Panc1 (cell line): ENCODE measurements at regions not wholly inside any gene's neighbourhood (a gene's known extent, or its start where the extent isn't known, plus 50 kb on each side); places are given as distances from the start of the nearest gene placed in this dataset.

Source experiments
- ATAC-seq: fragments of 200-7000 bp; cut with Tn5 transposase; 2 replicates; pipeline ENCODE4 v1.9.1; 2020; ENCODE audit warnings: mild to moderate bottlenecking, moderate library complexity
- BruUV-seq: library from RNA; stranded (reverse); fragments of 400-500 nt; replicated peaks from 2 replicates; lab custom pipeline; 2021; lab: Mats Ljungman, UMichigan
- CTCF ChIA-PET: fragments of 300-600 bp; sonication (Branson Sonifier 250); formaldehyde crosslinking; loops from one replicate; lab custom pipeline; 2022; ENCODE audit warnings: antibody characterized with exemption; lab: Charles Lee
- POLR2A ChIA-PET: fragments of 300-600 bp; sonication (Branson Sonifier 250); formaldehyde crosslinking; loops from one replicate; lab custom pipeline; 2022; ENCODE audit warnings: antibody characterized with exemption; lab: Charles Lee
- DNase-seq: peaks from one replicate; pipeline ENCODE4 v3.0.0-alpha.2; 2010; ENCODE audit warnings: low read depth, low spot score
- H3K27ac ChIP-seq: 2 replicates; pipeline ENCODE4 v1.5.1; 2011; ENCODE audit warnings: mild to moderate bottlenecking, low read length, inconsistent platforms
- H3K27me3 ChIP-seq: fragments of 200-500 bp; sonication (Bioruptor generic); 2 replicates; pipeline ENCODE4 v1.6.0; 2014; ENCODE audit warnings: low read length, inconsistent platforms; ENCODE audit not compliant: control insufficient read depth, insufficient read depth
- H3K36me3 ChIP-seq: fragments of 200-500 bp; sonication (Bioruptor generic); 2 replicates; pipeline ENCODE4 v1.5.1; 2014; ENCODE audit warnings: inconsistent platforms, mild to moderate bottlenecking, low read length, moderate library complexity; ENCODE audit not compliant: control insufficient read depth, insufficient read depth
- H3K4me1 ChIP-seq: 2 replicates; pipeline ENCODE4 v1.5.1; 2011; ENCODE audit warnings: inconsistent platforms, mild to moderate bottlenecking, low read length, moderate library complexity; ENCODE audit not compliant: control insufficient read depth, insufficient read depth
- H3K4me3 ChIP-seq, 2 experiments: 2 replicates each; pipeline ENCODE4 v1.5.1; 2011 to 2012; ENCODE audit warnings: low read depth in 2 of 2, low read length in 2 of 2, mild to moderate bottlenecking in 2 of 2, inconsistent platforms in 1 of 2, moderate library complexity in 1 of 2
- H3K9me3 ChIP-seq: fragments of 200-500 bp; sonication (Bioruptor generic); 2 replicates; pipeline ENCODE4 v1.5.1; 2014; ENCODE audit warnings: low read depth, mild to moderate bottlenecking, inconsistent platforms, low read length, moderate library complexity; ENCODE audit not compliant: control insufficient read depth, insufficient read depth
- POLR2AphosphoS5 ChIP-seq: IDR thresholded peaks from 2 replicates; pipeline ENCODE4 v1.6.1; 2012; ENCODE audit warnings: mild to moderate bottlenecking, low read depth, low read length, moderate library complexity
- SIN3A ChIP-seq: IDR thresholded peaks from 2 replicates; pipeline ENCODE4 v1.6.1; 2012; ENCODE audit warnings: low read depth, mild to moderate bottlenecking, low read length, moderate library complexity, borderline replicate concordance; ENCODE audit not compliant: insufficient read depth
- TCF7L2 ChIP-seq: IDR thresholded peaks from 2 replicates; pipeline ENCODE4 v1.6.1; 2011; ENCODE audit warnings: mild to moderate bottlenecking, low read depth, low read length, inconsistent platforms
- in situ Hi-C: cut with HindIII; loops from 2 replicates; pipeline ENCODE4 v1.10.0; 2016; ENCODE audit warnings: low sequenced_read_pairs, low pct_unique_long_range_greater_than_20kb
- intact Hi-C: fragments of 100-400 bp; cut with micrococcal nuclease; formaldehyde crosslinking; loops from one replicate; pipeline ENCODE4 v1.10.0; 2022; ENCODE audit not compliant: unreplicated experiment
- TF ChIP-seq, protein P1 (sequence below): fragments of 450-650 bp; IDR thresholded peaks from 2 replicates; pipeline ENCODE4 v1.5.1; 2017; ENCODE audit warnings: mild to moderate bottlenecking
- TF ChIP-seq, protein P2 (sequence below), 2 experiments: IDR thresholded peaks; 2 replicates each; pipeline ENCODE4 v1.6.1; 2011 to 2012; ENCODE audit warnings: low read depth in 2 of 2, control low read depth in 1 of 2, low read length in 1 of 2, mild to moderate bottlenecking in 1 of 2, moderate library complexity in 1 of 2; ENCODE audit not compliant: insufficient read depth in 1 of 2

DNA sequence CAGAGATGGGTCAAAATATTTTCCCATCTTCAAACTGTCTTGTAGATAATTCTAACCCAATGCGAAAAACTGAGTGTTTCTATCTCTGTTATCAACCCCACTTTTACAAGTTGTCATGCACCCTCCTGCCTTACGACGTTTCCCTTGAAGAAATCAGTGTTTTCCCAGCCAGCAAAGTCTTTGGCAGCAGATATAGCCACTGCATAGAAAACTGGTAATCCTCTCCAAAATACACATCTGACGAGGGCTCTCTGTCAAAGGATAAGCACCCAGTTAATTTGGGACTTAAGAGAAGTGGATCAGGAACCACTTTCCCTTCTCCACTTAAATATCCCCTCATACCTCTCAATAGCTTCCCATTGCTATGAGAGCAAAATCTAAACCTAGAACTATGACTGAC lies 351.9 kb upstream of the MIR17HG start:
- H3K27me3 ChIP-seq = no peaks in the 10 kb centered on the region
- no peak overlapping the region for H3K27ac ChIP-seq
- in situ Hi-C loops = no loop called here
- DNase-seq (no peak), ATAC-seq (no peak)
- intact Hi-C loops = no loop called here
- BruUV-seq = no TSS peak
- no peak overlapping the region for H3K4me3 ChIP-seq
- H3K9me3 ChIP-seq = no peaks in the 10 kb centered on the region
- TF ChIP-seq POLR2AphosphoS5 = no peak
- no peak for TF ChIP-seq SIN3A
- TF ChIP-seq TCF7L2 = no peak
- TF ChIP-seq, protein P1, sequence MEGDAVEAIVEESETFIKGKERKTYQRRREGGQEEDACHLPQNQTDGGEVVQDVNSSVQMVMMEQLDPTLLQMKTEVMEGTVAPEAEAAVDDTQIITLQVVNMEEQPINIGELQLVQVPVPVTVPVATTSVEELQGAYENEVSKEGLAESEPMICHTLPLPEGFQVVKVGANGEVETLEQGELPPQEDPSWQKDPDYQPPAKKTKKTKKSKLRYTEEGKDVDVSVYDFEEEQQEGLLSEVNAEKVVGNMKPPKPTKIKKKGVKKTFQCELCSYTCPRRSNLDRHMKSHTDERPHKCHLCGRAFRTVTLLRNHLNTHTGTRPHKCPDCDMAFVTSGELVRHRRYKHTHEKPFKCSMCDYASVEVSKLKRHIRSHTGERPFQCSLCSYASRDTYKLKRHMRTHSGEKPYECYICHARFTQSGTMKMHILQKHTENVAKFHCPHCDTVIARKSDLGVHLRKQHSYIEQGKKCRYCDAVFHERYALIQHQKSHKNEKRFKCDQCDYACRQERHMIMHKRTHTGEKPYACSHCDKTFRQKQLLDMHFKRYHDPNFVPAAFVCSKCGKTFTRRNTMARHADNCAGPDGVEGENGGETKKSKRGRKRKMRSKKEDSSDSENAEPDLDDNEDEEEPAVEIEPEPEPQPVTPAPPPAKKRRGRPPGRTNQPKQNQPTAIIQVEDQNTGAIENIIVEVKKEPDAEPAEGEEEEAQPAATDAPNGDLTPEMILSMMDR = no peak
- TF ChIP-seq, protein P2, sequence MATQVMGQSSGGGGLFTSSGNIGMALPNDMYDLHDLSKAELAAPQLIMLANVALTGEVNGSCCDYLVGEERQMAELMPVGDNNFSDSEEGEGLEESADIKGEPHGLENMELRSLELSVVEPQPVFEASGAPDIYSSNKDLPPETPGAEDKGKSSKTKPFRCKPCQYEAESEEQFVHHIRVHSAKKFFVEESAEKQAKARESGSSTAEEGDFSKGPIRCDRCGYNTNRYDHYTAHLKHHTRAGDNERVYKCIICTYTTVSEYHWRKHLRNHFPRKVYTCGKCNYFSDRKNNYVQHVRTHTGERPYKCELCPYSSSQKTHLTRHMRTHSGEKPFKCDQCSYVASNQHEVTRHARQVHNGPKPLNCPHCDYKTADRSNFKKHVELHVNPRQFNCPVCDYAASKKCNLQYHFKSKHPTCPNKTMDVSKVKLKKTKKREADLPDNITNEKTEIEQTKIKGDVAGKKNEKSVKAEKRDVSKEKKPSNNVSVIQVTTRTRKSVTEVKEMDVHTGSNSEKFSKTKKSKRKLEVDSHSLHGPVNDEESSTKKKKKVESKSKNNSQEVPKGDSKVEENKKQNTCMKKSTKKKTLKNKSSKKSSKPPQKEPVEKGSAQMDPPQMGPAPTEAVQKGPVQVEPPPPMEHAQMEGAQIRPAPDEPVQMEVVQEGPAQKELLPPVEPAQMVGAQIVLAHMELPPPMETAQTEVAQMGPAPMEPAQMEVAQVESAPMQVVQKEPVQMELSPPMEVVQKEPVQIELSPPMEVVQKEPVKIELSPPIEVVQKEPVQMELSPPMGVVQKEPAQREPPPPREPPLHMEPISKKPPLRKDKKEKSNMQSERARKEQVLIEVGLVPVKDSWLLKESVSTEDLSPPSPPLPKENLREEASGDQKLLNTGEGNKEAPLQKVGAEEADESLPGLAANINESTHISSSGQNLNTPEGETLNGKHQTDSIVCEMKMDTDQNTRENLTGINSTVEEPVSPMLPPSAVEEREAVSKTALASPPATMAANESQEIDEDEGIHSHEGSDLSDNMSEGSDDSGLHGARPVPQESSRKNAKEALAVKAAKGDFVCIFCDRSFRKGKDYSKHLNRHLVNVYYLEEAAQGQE (IDR thresholded peaks at IDR 0.05; ENCODE audit: insufficient read depth in 1 of 2, low read depth in 2 of 2, low read length in 1 of 2) = no peak
- no peaks in the 10 kb centered on the region for H3K36me3 ChIP-seq
- ChIA-PET CTCF (no interaction called here), POLR2A (no interaction called here)
- H3K4me1 ChIP-seq = no peaks in the 10 kb centered on the region

DNA sequence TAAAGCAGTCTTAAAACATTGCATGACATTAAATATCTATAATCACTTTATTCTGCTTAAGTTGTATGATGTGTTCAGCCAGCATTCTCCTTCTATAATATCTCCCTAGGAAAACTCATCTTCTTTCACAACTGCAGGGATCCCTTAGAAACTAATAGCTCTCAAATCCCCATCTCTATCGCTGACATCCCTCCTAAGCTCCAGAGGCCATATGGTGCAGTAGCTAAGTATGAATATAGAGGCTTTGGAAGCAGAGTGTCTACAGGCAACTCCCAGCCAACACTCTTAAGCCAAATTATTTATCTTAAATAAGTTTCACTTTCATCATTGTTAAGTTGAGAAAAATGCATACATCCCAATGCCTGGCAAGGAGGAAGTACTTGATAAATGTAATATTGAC lies 349.5 kb upstream of the MIR17HG start:
- no peaks in the 10 kb centered on the region for H3K36me3 ChIP-seq
- DNase-seq = no peak
- in situ Hi-C loops (no loop called here), intact Hi-C loops (no loop called here)
- ATAC-seq = no peak
- H3K4me1 ChIP-seq = no peaks in the 10 kb centered on the region
- no TSS peak for BruUV-seq
- H3K9me3 ChIP-seq = no peaks in the 10 kb centered on the region
- no peak overlapping the region for H3K4me3 ChIP-seq
- no peaks in the 10 kb centered on the region for H3K27me3 ChIP-seq
- ChIA-PET POLR2A (no interaction called here), CTCF (no interaction called here)
- TF ChIP-seq, protein P1 = no peak
- TF ChIP-seq TCF7L2 (no peak), POLR2AphosphoS5 (no peak), SIN3A (no peak)
- TF ChIP-seq, protein P2 (IDR thresholded peaks at IDR 0.05; ENCODE audit: insufficient read depth in 1 of 2, low read depth in 2 of 2, low read length in 1 of 2) = no peak
- H3K27ac ChIP-seq = no peak overlapping the region
